ENCODE measurements at regions not wholly inside any gene's neighbourhood (a gene's known extent, or its start where the extent isn't known, plus 50 kb on each side); places are given as distances from the start of the nearest gene placed in this dataset.

DNA sequence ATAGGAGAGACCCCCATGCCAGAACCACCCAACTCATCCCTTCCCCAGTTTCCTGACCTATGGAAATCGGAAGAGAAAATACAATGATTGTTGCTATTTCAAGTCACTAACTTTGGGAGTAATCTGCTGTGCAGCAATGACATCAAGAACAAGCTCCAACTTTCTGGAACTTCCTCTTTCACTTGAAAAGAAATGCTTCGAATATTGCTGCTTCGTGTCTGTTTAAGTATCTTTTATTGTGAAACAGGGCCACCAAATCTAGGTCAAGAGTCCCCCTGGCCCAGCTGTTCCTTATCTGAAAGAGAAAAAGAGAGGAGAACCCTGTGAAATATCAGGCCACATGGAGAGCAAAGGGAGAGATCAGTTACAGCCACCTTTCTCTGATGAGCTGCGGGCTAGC lies 59.4 kb upstream of the DNAH5 start:
- H3K4me1 Mint-ChIP-seq (ENCODE audit: unreplicated experiment), result no peaks in the 10 kb centered on the region
- no peaks in the 10 kb centered on the region for H3K36me3 Mint-ChIP-seq
- H3K27me3 Mint-ChIP-seq, result peaks cover 22% of the 10 kb centered on the region
- TF ChIP-seq, protein P1, sequence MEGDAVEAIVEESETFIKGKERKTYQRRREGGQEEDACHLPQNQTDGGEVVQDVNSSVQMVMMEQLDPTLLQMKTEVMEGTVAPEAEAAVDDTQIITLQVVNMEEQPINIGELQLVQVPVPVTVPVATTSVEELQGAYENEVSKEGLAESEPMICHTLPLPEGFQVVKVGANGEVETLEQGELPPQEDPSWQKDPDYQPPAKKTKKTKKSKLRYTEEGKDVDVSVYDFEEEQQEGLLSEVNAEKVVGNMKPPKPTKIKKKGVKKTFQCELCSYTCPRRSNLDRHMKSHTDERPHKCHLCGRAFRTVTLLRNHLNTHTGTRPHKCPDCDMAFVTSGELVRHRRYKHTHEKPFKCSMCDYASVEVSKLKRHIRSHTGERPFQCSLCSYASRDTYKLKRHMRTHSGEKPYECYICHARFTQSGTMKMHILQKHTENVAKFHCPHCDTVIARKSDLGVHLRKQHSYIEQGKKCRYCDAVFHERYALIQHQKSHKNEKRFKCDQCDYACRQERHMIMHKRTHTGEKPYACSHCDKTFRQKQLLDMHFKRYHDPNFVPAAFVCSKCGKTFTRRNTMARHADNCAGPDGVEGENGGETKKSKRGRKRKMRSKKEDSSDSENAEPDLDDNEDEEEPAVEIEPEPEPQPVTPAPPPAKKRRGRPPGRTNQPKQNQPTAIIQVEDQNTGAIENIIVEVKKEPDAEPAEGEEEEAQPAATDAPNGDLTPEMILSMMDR (conservative IDR thresholded peaks at IDR 0.05), result no peak
- H3K4me3 Mint-ChIP-seq, result no peak overlapping the region
- H3K27ac Mint-ChIP-seq, result no peak overlapping the region
- H3K9me3 Mint-ChIP-seq, result no peaks in the 10 kb centered on the region
- no peak for DNase-seq (ENCODE audit: extremely low spot score, unreplicated experiment)

DNA sequence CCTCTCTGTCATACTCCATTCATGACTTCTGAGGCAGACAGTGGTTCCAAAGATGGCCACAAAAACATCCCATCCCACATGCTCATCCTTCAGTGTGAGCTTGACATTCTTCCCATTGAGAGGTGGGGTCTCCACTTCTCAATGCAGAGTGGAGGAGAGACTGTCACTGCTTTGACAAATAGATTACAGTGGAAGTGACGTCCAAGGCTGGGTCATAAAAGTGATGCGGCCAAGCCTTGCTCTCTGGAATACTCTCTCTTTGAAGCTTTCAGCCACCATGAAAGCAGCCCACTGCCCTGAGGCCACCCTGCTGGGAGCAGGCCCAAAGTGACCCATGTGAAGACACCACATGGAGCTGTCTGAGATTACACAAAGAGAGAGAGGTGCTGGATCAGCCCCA lies 59.0 kb upstream of the DNAH5 start:
- Mint-ChIP-seq H3K27me3 (peaks cover 19% of the 10 kb centered on the region), H3K4me3 (no peak overlapping the region), H3K9me3 (no peaks in the 10 kb centered on the region), H3K27ac (no peak overlapping the region), H3K36me3 (no peaks in the 10 kb centered on the region), H3K4me1 (ENCODE audit: unreplicated experiment) (no peaks in the 10 kb centered on the region)
- no peak for DNase-seq (ENCODE audit: extremely low spot score, unreplicated experiment)
- TF ChIP-seq, protein P1 (conservative IDR thresholded peaks at IDR 0.05), result no peak

DNA sequence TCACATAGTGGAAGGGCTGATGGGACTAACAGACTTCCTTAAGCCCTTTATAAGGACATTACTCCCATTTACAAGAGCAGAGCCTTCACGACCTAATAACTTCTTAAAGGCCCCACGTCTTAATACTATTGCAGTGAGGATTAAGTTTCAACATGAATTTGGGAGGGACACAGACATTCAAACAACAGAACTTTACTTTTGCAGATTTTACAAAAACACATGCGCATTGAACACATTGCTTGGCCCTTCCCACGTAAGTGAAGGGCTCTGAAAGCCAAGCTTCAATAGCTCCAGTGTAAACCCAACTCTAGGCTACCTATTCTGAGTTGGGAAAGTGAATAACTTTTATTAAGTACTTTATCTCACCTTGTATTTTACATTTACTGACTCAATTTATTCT lies 53.8 kb upstream of the DNAH5 start:
- no peak overlapping the region for H3K4me3 Mint-ChIP-seq
- H3K27ac Mint-ChIP-seq, result no peak overlapping the region
- peaks cover 14% of the 10 kb centered on the region for H3K27me3 Mint-ChIP-seq
- DNase-seq (ENCODE audit: extremely low spot score, unreplicated experiment), result no peak
- H3K36me3 Mint-ChIP-seq, result peaks cover 4% of the 10 kb centered on the region
- H3K9me3 Mint-ChIP-seq, result peaks cover 10% of the 10 kb centered on the region
- TF ChIP-seq, protein P1 (conservative IDR thresholded peaks at IDR 0.05), result no peak
- H3K4me1 Mint-ChIP-seq (ENCODE audit: unreplicated experiment), result peaks cover 14% of the 10 kb centered on the region

DNA sequence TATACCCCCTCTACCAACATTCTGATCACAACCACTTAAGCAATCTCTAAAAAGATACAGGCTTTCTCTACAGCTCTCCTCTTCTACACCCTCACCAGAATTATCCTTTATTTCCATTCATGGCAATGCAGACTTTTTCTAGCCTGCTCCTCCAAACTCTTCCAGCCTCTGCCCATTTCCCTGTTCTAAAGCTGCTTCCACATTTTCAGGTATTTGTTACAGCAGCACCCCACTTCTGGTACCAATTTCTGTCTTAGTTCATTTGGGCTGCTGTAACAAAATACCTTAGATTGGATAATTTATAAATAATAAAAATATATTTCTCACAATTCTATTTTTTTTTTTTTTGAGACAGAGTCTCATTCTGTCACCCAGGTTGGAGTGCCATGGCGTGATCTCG lies 53.0 kb upstream of the DNAH5 start:
- Mint-ChIP-seq H3K27me3 (peaks cover 17% of the 10 kb centered on the region), H3K36me3 (peaks cover 4% of the 10 kb centered on the region), H3K4me3 (no peak overlapping the region), H3K27ac (no peak overlapping the region), H3K4me1 (ENCODE audit: unreplicated experiment) (peaks cover 14% of the 10 kb centered on the region), H3K9me3 (peaks cover 10% of the 10 kb centered on the region)
- TF ChIP-seq, protein P1 (conservative IDR thresholded peaks at IDR 0.05), result no peak
- no peak for DNase-seq (ENCODE audit: extremely low spot score, unreplicated experiment)

DNA sequence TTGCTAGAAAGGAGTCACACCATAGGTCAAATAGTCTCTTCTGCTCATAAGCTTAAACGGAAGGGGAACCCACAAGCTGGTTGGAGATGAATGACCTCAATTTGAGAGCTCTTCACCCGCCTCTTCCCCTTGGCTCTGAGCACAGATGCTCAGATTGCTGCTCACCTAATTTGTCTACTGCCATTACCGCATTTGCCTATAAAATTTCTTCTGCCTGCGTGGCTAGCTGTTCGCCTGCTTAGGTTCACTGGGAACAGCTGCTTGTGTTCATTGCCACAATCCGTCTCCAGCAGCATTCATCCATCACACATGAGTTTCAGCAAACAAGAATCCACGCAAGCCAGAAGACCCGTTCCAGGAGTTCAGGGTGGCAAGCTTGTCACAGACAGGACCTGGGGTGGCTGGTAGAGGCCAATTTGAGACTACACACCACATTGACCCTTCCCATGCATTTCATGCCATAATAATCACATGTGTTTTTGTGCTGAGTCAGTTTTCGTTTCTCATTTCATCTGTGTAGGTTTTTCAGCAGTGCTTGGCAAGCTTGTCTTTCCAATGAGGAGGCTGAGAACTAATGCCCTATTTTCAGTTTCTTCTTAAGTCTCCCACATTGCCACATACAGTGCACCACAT lies 50.2 kb upstream of the DNAH5 start:
- TF ChIP-seq, protein P1 (conservative IDR thresholded peaks at IDR 0.05), result no peak
- peaks cover 14% of the 10 kb centered on the region for H3K4me1 Mint-ChIP-seq (ENCODE audit: unreplicated experiment)
- peaks cover 10% of the 10 kb centered on the region for H3K9me3 Mint-ChIP-seq
- no peak for DNase-seq (ENCODE audit: extremely low spot score, unreplicated experiment)
- H3K4me3 Mint-ChIP-seq, result no peak overlapping the region
- no peak overlapping the region for H3K27ac Mint-ChIP-seq
- peaks cover 25% of the 10 kb centered on the region for H3K27me3 Mint-ChIP-seq
- peaks cover 4% of the 10 kb centered on the region for H3K36me3 Mint-ChIP-seq

Data from type B pancreatic cell (in vitro differentiated cells).